ENCODE measurements at regions not wholly inside any gene's neighbourhood (a gene's known extent, or its start where the extent isn't known, plus 50 kb on each side); places are given as distances from the start of the nearest gene placed in this dataset.

GRCh38 chrX:122434942-122435341 is 749.1 kb upstream of the GRIA3 start:
- no peak overlapping the region for H3K4me3 ChIP-seq (replicated peaks in 1 of 2; ENCODE audit: low read depth in 2 of 2, low read length in 2 of 2)
- no peak for TF ChIP-seq CTCF (IDR thresholded peaks at IDR 0.05; ENCODE audit: low read depth, low read length)
- DNase-seq (ENCODE audit: low read depth in 2 of 2), result no peak

DNA sequence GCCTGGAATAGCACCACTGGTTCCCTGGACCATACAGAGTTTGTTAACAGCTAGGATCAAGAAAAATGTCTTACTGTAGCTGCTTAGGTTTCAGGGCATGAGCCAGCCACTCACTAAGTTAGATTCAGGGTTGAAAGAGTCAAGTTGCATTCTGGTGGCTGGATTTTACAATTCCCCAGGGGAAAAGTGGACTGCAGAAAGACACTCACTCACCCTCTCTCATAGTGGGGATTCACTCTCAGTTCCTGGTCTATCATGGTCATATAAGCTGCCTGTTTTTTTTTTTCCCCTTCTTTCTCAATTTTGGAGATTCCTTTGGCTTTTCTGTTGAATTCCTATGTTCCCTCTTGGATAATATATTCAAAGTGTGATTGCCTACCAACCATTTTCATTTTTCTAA is 744.2 kb upstream of the GRIA3 start:
- no peak for TF ChIP-seq CTCF (IDR thresholded peaks at IDR 0.05; ENCODE audit: low read depth, low read length)
- no peak for DNase-seq (ENCODE audit: low read depth in 2 of 2)
- no peak overlapping the region for H3K4me3 ChIP-seq (replicated peaks in 1 of 2; ENCODE audit: low read depth in 2 of 2, low read length in 2 of 2)

GRCh38 chrX:122440832-122441231 is 743.2 kb upstream of the GRIA3 start:
- no peak overlapping the region for H3K4me3 ChIP-seq (replicated peaks in 1 of 2; ENCODE audit: low read depth in 2 of 2, low read length in 2 of 2)
- DNase-seq (ENCODE audit: low read depth in 2 of 2), result no peak
- TF ChIP-seq CTCF (IDR thresholded peaks at IDR 0.05; ENCODE audit: low read depth, low read length), result no peak

- no peak for TF ChIP-seq CTCF (IDR thresholded peaks at IDR 0.05; ENCODE audit: low read depth, low read length)
- no peak overlapping the region for H3K4me3 ChIP-seq (replicated peaks in 1 of 2; ENCODE audit: low read depth in 2 of 2, low read length in 2 of 2)
- no peak for DNase-seq (ENCODE audit: low read depth in 2 of 2)
Measured at GRCh38 chrX:122441451-122441850, 742.6 kb upstream of the GRIA3 start.

DNA sequence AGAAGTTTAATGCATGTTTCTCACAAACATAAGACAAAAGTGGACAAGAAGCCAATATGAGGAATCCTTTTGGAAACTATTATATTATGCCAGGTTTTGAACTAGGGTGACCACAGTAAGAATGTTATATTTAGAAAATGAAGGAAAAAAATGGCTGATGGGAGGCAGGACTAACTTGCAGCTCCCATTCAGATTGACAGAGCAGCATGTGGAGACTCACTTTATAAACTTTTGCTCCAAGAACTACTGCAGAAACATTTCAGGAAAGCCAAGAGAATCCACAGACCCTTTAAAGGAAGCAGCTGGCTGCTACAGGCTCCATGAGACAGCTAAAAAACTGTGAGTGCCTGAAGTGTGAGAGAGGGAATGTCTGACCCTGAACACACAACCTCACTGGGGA is 738.6 kb upstream of the GRIA3 start:
- no peak overlapping the region for H3K4me3 ChIP-seq (replicated peaks in 1 of 2; ENCODE audit: low read depth in 2 of 2, low read length in 2 of 2)
- no peak for DNase-seq (ENCODE audit: low read depth in 2 of 2)
- no peak for TF ChIP-seq CTCF (IDR thresholded peaks at IDR 0.05; ENCODE audit: low read depth, low read length)

DNA sequence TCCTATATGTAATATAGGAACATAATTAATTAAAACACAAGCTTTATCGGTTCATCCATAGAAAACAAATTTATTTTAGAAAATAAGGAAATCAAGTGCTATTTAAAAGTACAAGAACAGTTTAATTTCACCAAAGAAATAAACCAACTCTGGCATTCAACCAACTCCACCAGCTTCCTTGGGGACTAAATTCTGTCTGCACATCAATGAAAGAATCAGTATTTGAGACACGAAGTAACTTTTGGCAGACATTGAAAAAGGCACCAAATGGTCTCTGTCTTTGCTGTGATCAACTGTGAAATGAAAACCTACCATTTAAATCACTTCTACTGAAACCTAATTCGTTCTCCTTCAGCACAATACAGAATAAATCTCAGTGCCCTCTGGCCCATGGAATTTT is 719.7 kb upstream of the GRIA3 start:
- no peak for DNase-seq (ENCODE audit: low read depth in 2 of 2)
- H3K4me3 ChIP-seq (replicated peaks in 1 of 2; ENCODE audit: low read depth in 2 of 2, low read length in 2 of 2), result no peak overlapping the region
- no peak for TF ChIP-seq CTCF (IDR thresholded peaks at IDR 0.05; ENCODE audit: low read depth, low read length)

GRCh38 chrX:122475306-122475705 is 708.8 kb upstream of the GRIA3 start:
- H3K4me3 ChIP-seq (replicated peaks in 1 of 2; ENCODE audit: low read depth in 2 of 2, low read length in 2 of 2), result no peak overlapping the region
- TF ChIP-seq CTCF (IDR thresholded peaks at IDR 0.05; ENCODE audit: low read depth, low read length), result no peak
- peak in 1 of 2 donors; percentile 29 for DNase-seq (ENCODE audit: low read depth in 2 of 2)
